Gastrocnemius medialis (tissue), 4 donors: ENCODE measurements at regions not wholly inside any gene's neighbourhood (a gene's known extent, or its start where the extent isn't known, plus 50 kb on each side); places are given as distances from the start of the nearest gene placed in this dataset.

Experiments
- POLR2A ChIP-seq, 2 donors: fragments of 450-650 bp; IDR thresholded peaks; one replicate each; pipeline ENCODE4 v1.6.1; 2017; ENCODE audit warnings: antibody characterized with exemption in 2 of 2, mild to moderate bottlenecking in 2 of 2, moderate library complexity in 2 of 2
- TF ChIP-seq, protein P1 (sequence below), 5 experiments: fragments of 450-650 bp in 3 of 5; fragments of 200-600 bp in 2 of 5; sonication (generic) in 2 of 5; IDR thresholded peaks in 4 of 5; conservative IDR thresholded peaks in 1 of 5; 1 replicate in 4 of 5; 2 replicates in 1 of 5; pipeline ENCODE4 v1.5.1; 2016 to 2019; ENCODE audit warnings: antibody characterized with exemption in 5 of 5, mild to moderate bottlenecking in 3 of 5, moderate library complexity in 3 of 5

DNA sequence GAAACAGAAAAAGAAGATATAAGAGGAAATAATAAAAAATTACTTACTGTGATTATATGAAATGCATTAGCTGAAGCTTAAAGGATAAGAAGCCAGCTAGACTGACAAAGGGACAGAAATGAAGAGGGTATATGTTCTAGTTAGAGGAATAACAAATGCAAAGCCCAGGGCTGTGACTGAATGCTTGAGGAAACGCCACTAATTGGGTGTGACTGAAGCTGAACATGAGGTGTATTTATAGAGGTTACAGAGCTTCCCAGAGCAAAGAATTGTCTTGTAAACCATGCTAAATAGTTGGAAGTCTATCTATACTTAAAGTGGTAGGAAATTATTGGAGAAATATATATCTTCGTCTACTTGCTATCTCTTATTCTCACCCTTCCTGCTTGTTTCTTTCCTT lies 77.7 kb upstream of the PLPPR5 start:
- TF ChIP-seq, protein P1, sequence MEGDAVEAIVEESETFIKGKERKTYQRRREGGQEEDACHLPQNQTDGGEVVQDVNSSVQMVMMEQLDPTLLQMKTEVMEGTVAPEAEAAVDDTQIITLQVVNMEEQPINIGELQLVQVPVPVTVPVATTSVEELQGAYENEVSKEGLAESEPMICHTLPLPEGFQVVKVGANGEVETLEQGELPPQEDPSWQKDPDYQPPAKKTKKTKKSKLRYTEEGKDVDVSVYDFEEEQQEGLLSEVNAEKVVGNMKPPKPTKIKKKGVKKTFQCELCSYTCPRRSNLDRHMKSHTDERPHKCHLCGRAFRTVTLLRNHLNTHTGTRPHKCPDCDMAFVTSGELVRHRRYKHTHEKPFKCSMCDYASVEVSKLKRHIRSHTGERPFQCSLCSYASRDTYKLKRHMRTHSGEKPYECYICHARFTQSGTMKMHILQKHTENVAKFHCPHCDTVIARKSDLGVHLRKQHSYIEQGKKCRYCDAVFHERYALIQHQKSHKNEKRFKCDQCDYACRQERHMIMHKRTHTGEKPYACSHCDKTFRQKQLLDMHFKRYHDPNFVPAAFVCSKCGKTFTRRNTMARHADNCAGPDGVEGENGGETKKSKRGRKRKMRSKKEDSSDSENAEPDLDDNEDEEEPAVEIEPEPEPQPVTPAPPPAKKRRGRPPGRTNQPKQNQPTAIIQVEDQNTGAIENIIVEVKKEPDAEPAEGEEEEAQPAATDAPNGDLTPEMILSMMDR (IDR thresholded peaks at IDR 0.05 in 4 of 5, conservative IDR thresholded peaks at IDR 0.05 in 1 of 5) = no peak
- no peak for TF ChIP-seq POLR2A (IDR thresholded peaks at IDR 0.05)
